Stimulated activated naive CD8-positive, alpha-beta T cell treated with anti-CD3 and anti-CD28 coated beads, Interleukin-15, amount 100 ng/mL, for 72 hours (primary cell): ENCODE measurements at regions not wholly inside any gene's neighbourhood (a gene's known extent, or its start where the extent isn't known, plus 50 kb on each side); places are given as distances from the start of the nearest gene placed in this dataset.

Experiments
- ATAC-seq: fragments of 150-1000 bp; cut with Tn5 transposase; 2 replicates; pipeline ENCODE4 v1.10.0; 2021; ENCODE audit warnings: mild to moderate bottlenecking, moderate library complexity
- DNase-seq, 2 donors: peaks; one replicate each; pipeline ENCODE4 v3.0.0; 2021 to 2022
- H3K27ac Mint-ChIP-seq, 2 donors: one replicate each; pipeline ENCODE4 v1.8.0; 2022; ENCODE audit warnings: mild to moderate bottlenecking in 2 of 2, mixed read lengths in 2 of 2, moderate library complexity in 2 of 2
- H3K27me3 Mint-ChIP-seq: one replicate; pipeline ENCODE4 v1.8.0; 2022; ENCODE audit warnings: mixed read lengths
- H3K4me1 Mint-ChIP-seq: one replicate; pipeline ENCODE4 v1.8.0; 2022; ENCODE audit warnings: mild to moderate bottlenecking, mixed read lengths
- H3K4me3 Mint-ChIP-seq, 2 donors: one replicate each; pipeline ENCODE4 v1.8.0; 2022; ENCODE audit warnings: mild to moderate bottlenecking in 2 of 2, mixed read lengths in 2 of 2, moderate library complexity in 1 of 2
- H3K9me3 Mint-ChIP-seq, 2 donors: one replicate each; pipeline ENCODE4 v1.8.0; 2022; ENCODE audit warnings: mixed read lengths in 2 of 2

DNA sequence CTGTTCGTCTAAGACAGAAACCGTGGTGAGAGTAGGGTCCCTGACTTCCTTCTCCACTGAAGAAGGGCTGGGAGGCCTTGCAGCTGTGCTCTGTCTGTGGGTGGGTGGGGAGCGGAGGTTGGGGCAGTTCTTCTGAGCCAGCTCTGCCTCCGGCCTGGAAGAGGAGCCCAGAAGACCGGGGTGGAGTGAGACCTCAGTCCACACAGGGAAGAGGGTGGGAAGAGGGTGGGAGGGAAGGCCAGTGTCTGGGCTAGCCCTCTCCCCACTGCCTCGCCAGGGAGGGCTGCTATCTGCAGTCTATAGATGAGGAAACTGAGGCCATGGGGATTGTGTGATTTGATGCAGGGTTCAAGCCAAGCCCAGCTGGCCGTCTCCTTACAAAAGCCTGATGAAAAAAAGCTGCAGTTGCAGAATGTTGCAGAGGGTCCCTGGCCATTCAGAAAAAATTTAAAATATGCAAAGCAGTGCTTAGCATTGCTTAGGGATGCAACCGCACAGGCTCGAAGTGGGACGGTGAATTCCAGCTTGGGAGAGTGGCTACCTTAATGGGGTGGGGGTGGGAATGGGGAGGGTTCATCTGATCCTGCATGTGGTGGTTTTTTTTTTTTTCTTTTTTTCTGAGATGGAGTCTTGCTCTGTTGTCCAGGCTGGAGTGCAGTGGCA is 181.6 kb upstream of the HS6ST1 start:
- H3K4me3 Mint-ChIP-seq = no peak overlapping the region
- no peaks in the 10 kb centered on the region for H3K9me3 Mint-ChIP-seq
- DNase-seq = peak in 1 of 2 donors; percentile 4
- ATAC-seq = no peak
- no peaks in the 10 kb centered on the region for H3K4me1 Mint-ChIP-seq
- peaks cover 5% of the 10 kb centered on the region for H3K27me3 Mint-ChIP-seq
- no peak overlapping the region for H3K27ac Mint-ChIP-seq

DNA sequence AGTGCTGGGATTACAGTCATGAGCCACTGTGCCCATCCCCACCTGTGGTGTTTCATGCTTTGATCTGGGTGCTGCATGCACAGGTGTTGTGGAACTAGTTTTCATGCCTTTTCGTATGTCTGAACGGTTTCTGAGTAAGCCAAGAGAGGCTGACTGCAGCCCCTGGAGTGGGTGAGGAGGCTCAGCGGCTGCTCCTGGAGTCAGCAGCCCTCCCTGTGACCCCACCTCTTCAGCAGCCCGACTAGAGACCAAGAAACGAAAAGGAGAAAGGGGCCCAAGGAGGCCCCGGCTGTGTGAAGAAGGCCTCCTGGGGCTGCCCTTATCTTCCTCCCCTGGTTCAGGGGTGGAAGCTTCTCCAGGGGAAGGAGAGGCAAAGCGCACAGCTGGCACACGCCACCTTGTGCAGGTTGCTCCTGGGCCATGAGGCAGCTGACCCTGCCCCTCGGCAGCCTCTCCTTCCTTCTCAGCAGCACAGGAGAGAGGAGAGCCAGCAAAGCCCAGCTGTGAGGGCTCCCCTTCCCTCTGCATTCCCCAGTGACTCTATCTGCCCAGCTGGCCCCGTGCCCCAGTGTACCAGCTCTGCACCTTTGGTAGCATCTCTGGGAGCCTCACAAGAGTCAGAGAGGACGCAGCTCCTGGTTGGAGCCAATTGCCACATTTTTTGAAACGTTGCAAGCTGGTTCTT is 182.5 kb upstream of the HS6ST1 start:
- DNase-seq (peak in 1 of 2 donors; percentile 2), ATAC-seq (peak; percentile 3)
- peaks cover 5% of the 10 kb centered on the region for H3K27me3 Mint-ChIP-seq
- no peak overlapping the region for H3K4me3 Mint-ChIP-seq
- peak overlapping the region in 1 of 2 donors; percentile 79 for H3K27ac Mint-ChIP-seq
- H3K9me3 Mint-ChIP-seq = no peaks in the 10 kb centered on the region
- H3K4me1 Mint-ChIP-seq = no peaks in the 10 kb centered on the region

DNA sequence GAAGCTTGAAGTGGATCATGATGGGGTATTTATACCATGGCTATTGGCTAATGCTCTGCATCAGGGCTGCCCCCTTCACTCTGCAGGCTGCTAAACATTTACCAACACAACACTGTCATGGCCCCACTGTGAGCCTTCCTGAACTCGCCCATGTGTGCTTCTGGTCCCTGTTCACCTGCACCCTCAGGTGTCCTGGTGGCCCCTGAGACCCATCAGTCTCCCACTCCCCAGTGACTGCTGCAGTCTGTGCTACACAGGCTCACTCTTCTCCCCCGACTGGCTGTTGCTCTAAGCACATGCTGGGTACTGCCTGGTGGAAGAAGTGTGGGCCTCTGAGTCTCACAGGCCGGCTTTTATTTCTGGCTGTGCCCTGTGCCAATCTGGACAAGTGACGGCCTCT is 183.0 kb upstream of the HS6ST1 start:
- ATAC-seq (no peak), DNase-seq (peak in 1 of 2 donors; percentile 5)
- Mint-ChIP-seq H3K9me3 (no peaks in the 10 kb centered on the region), H3K4me1 (no peaks in the 10 kb centered on the region), H3K4me3 (no peak overlapping the region), H3K27me3 (peaks cover 11% of the 10 kb centered on the region), H3K27ac (no peak overlapping the region)

DNA sequence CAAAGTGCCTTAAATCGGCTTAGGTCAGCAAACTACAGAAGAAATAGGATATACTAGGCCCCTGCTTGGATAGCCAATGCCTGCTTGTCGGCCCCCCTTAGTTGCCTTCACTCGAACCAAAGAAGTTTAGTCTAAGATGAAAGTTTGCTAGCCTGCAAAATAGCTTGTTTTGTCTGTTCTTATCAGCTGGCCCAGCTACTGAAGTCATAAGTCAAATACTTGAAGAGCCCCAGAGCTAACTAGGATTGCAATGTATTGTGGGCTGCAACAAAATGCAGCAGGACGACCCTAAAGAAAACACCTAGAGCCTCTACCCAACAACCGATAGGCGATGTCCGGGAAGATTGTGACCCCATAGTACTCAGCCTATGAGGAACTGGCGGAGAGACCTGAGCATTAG is 183.5 kb upstream of the HS6ST1 start:
- Mint-ChIP-seq H3K4me3 (no peak overlapping the region), H3K27me3 (peaks cover 13% of the 10 kb centered on the region), H3K9me3 (no peaks in the 10 kb centered on the region), H3K4me1 (no peaks in the 10 kb centered on the region), H3K27ac (no peak overlapping the region)
- DNase-seq (no peak), ATAC-seq (no peak)

DNA sequence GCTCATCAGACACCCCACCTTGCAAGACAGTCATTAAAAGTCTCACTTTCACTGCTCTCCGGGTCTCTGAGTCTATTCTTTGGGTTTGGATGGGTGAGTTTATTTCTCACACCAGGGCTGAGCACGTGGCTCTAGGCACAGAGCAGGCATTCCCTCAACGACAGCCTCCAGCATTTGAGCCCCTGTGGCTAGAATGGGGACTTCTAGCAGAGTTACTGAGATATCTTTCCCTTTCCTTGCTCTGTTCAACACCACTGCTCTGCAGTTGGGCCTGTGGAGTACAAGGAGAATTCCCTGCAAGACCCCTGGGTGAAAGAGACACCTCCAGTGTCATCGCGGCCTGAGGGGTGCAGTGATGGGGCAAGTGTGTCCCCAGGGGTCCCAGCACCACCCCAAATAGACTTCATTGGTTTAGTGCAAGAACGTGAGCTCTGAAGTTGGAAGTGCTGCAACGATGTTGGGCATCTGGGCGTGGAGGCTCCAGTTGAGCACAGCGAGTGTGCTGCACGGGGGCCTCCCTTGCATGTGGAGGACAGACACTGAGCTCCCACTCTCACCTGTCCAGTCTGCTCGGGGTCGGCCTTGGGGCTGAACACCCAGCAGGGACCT is 184.1 kb upstream of the HS6ST1 start:
- Mint-ChIP-seq H3K4me3 (no peak overlapping the region), H3K27me3 (peaks cover 13% of the 10 kb centered on the region), H3K4me1 (no peaks in the 10 kb centered on the region), H3K27ac (no peak overlapping the region), H3K9me3 (no peaks in the 10 kb centered on the region)
- ATAC-seq = no peak
- DNase-seq = no peak

DNA sequence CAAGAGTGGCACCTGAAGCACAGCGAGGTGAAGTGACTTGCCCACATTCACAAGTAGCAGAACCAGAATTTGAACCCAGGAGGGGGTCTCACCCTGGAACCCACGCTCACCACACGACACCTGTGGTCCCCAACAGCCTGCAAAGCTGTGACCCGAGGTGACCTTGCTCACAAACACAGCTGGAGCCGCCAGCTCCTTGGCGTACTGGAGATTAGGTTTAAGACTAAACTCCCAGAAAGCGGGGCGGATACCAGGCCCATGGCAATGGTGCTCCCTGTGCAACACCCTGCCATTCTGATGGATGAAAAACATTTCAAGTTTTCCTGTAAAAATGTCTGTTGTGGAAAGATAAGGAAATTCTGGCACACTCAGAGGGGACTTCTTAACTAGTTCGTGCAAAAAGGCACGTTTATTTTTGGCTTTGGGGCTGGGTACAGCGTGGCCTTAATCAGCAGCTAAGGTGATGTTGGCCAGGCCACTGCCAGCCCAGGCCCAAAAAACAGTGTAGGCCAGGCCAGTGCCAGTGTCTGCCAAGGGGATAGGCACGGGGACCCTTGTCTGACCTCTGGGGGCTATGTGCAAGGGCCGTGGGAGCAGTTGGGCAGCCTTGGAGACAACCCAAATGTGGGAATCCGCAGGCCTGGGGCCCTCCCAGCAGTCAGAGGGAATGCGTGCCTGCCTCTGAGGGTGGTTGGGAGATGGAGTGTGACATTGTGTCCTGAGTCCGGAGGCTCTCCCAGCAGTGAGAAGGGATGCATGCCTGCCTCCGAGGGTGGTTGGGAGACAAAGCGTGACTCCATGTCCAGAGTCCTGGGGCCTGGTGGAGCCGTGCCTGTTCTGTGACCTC is 185.0 kb upstream of the HS6ST1 start:
- no peak overlapping the region for H3K27ac Mint-ChIP-seq
- ATAC-seq (no peak), DNase-seq (no peak)
- peaks cover 13% of the 10 kb centered on the region for H3K27me3 Mint-ChIP-seq
- no peak overlapping the region for H3K4me3 Mint-ChIP-seq
- H3K4me1 Mint-ChIP-seq = no peaks in the 10 kb centered on the region
- no peaks in the 10 kb centered on the region for H3K9me3 Mint-ChIP-seq

DNA sequence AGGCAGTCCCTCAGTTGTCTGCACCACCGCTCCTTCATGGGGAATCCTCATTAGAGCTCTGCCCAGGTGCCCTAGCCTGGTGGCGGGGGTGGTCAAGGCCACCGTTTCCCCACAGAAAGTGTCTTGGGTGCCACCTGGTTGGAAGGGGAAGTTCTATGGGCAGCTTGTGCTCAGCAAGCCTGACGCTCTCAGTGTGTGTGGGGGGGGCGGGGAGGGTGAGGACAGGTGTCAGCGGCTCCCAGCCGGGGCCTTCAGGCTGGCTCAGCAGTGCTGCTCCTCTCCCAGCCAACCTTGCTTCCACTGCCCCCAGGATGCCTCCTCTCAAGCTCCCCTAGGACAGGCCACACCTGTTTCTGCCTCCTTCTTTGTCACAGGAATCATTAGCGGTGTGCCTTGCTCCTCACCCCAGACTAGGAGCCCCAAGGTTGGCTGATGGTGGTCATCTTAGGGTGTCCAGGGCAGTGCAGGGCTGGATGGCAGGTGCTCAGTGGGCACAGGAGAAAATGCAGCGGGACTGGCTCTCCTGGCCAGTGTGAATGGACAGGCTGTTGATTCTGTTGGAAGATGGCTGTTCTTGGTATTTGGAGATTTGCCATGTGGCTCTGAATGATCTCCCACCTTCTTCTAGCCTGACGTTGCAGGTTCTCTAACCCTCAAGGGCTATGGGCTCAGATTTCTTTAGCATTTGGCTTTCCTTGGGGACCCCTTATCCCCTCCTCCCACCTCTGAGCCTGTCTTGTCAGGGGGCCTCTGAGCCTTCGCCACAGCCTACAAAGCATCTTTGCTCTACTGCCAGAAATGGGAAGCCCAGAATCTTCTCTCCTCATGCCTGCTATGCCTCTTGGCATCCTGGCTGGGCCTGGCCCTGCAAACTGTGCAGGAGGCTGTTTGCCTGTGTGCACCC is 185.8 kb upstream of the HS6ST1 start:
- no peak for ATAC-seq
- H3K27ac Mint-ChIP-seq = peak overlapping the region in 1 of 2 donors; percentile 95
- no peak for DNase-seq
- no peaks in the 10 kb centered on the region for H3K9me3 Mint-ChIP-seq
- H3K4me1 Mint-ChIP-seq = no peaks in the 10 kb centered on the region
- peaks cover 10% of the 10 kb centered on the region for H3K27me3 Mint-ChIP-seq
- no peak overlapping the region for H3K4me3 Mint-ChIP-seq

DNA sequence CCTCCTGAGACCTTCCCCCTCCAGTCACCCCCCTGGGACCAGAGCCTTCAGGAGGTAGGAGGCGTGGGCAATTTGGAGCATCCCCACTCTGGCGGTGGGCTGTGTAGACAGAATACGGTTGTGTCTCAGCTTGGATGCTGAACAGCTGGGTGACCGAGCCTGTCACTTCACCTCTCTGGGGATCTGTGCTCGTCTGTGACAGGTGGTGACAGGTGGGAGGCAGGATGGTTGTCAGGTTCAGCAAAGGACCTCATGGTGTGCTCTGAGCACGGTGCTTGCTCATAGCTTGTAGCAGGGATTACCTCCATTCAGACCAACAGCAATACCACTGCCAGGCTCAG is 186.5 kb upstream of the HS6ST1 start:
- H3K9me3 Mint-ChIP-seq = no peaks in the 10 kb centered on the region
- no peak for ATAC-seq

DNA sequence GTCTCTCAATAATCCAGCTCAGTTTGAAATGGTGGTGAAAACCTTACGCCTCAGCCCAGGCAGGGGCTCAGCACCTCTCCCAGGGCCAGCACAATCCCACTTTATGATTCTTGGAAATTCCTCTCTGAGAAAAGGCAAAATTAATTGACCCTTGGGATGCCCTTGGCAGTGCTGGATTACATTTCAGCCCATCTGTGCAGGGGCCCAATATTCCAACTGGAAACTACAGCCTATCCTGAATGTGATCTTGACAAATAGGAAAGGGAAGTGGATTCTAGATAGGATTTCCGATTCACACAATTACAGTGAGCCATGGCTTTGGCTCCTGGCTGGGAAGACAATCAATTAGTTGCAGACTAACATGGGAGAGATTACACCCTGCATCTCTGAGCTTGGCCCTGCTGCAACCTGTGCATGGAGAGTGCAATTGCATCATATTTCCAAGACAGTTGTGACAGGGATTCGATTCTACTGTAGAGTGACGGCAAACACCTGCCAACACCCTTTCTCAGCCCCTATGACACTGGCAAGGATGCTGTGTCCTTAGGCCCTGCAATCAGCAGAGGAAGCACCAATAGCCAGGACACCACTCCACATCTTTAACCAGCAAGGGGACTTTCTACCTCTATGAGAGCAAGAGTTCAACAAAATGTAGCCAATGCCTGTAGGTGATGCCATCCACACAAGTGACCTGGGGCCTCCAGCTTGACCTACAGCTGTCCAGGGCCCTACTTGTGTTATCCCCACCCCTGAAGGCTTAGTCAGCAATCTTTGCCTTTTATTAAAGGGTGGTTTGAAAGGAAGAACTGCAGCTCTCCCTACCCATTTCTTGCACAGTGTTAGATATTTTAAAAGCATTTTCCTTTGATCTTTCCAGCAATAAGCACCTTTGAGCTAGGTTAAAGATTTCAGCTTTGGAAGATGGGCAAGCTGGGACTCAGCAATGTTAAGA is 187.2 kb upstream of the HS6ST1 start:
- ATAC-seq = no peak
- Mint-ChIP-seq H3K4me3 (no peak overlapping the region), H3K4me1 (no peaks in the 10 kb centered on the region), H3K27ac (no peak overlapping the region), H3K9me3 (no peaks in the 10 kb centered on the region), H3K27me3 (peaks cover 8% of the 10 kb centered on the region)
- DNase-seq = no peak

More for the DNA sequence above, 186.5 kb upstream of the HS6ST1 start:
- Mint-ChIP-seq H3K4me3 (no peak overlapping the region), H3K4me1 (no peaks in the 10 kb centered on the region), H3K27ac (peak overlapping the region in 1 of 2 donors; percentile 95), H3K27me3 (peaks cover 8% of the 10 kb centered on the region)
- no peak for DNase-seq

DNA sequence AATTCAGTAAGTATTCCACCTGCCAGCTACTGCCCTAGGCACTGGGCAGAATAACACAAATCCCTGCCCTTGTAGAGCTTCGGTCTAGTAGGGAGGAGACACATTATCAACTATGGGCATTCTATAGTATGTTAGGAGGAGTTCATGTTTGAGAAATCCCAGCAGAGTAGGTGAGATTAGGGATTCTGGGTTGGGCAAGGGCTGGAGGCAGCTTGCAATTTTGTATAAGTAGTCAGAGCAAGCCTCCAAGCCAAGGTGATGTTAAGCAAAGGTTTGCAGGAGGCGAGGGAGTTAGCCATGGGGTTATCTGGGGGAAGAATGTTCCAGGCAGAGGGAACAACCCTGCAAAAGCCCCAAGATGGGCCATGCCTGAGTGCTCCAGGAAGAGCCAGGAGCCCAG is 187.9 kb upstream of the HS6ST1 start:
- H3K27ac Mint-ChIP-seq = no peak overlapping the region
- H3K4me3 Mint-ChIP-seq = no peak overlapping the region
- H3K27me3 Mint-ChIP-seq = peaks cover 8% of the 10 kb centered on the region
- no peaks in the 10 kb centered on the region for H3K4me1 Mint-ChIP-seq
- no peaks in the 10 kb centered on the region for H3K9me3 Mint-ChIP-seq
- DNase-seq (no peak), ATAC-seq (no peak)

DNA sequence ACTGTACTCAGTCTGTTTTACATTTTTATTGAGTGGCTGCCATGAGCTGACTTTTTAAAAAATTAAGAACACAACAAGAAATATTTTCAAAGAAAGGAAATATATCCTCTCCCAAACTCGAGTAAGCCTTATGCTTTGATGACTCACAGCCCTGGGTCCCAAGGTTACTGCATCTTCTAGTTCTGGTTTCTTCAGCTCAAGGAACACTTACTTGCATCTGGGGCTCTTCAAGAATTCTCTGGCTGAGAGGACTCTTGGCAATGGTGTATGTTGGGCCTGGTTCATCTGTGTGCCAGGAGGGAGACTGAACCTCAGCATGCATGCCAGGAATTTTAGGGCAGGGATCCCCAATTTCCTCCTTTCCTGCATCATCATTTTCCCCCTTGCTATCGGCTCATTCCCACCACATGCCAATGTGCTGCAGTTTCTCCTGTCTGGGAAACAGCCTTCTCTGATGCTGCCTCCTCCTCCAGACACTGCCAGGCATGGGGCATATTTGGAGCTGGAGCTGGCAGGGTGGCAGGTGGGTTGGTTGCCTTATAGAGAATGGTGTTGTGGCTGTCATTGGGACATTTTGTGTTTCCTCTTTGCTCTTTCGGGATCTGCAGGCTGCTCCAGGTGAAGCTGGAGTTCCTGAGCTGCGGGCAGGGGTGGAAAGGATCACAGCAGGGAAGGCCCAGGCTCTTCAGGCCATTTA is 192.2 kb upstream of the HS6ST1 start:
- Mint-ChIP-seq H3K4me1 (peaks cover 6% of the 10 kb centered on the region), H3K9me3 (no peaks in the 10 kb centered on the region), H3K27ac (peak overlapping the region in 1 of 2 donors; percentile 17), H3K27me3 (peaks cover 8% of the 10 kb centered on the region), H3K4me3 (no peak overlapping the region)
- DNase-seq (no peak), ATAC-seq (no peak)

DNA sequence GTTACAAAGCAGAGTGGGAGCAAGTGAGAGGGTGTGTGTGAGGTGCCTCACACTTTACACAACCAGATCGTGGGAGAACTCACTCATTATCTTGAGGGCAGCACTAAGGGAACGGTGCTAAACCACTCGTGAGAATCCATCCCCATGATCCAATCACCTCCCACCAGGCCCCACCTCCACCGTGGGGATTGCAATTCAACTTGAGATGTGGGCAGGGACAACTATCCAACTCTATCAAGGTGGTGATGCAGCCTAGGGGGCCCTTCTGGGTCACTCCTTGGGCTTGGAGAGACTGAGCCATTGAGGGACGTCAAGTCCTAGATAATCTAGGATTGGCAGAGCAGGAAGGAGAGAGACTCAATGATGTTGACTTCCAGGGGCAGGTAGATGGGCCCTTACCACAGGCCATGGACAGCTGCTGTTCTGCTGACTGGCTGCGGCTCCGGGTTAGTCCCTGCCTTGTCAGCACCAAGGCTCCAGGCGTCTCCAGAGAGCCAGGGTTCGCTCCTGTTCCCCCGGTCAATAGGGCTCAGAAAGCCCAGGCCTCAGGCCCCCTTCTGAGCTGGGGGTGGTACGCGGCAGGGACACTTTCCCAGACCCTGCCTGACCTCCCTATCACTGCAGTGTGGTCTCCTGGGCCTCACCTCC is 193.2 kb upstream of the HS6ST1 start:
- Mint-ChIP-seq H3K27ac (no peak overlapping the region), H3K9me3 (no peaks in the 10 kb centered on the region)

DNA sequence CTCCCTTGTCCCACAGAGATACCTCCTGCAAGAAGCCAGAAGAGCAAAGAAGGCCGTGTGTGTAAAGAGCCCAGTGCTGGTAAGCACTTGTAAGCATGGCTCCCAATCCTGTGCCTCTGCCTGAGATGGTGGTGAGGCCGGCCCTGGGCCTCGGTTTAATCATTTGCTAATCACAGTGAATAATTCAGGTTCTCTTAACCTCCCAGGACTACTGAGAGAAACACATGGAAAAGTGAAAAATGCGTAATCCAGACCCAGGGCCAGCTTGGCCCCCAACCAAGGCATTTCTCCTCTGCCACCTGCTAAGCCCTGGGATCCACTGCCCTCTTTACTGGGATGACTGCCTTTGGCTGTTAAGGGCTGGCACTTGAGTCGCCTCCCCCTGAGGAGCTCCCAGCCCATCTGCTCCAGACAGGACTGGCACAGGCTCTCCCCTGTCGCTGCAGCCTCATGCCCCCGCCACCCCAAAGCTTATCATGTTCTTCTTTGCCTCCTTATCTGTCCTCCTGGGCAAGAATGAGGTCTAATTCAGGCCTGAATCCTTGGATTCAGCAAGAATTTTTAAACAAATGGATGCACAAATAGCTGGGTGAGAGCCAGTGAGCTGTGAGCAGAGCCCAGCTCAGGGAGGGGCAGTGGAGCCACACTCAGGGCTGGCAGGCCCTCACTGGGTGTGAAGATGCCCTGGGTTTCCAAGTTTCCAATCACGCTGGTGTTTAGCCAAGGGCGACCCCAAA is 193.9 kb upstream of the HS6ST1 start:
- ATAC-seq (no peak), DNase-seq (no peak)
- no peak overlapping the region for H3K4me3 Mint-ChIP-seq
- H3K27me3 Mint-ChIP-seq = no peaks in the 10 kb centered on the region
- H3K9me3 Mint-ChIP-seq = no peaks in the 10 kb centered on the region
- H3K4me1 Mint-ChIP-seq = peaks cover 6% of the 10 kb centered on the region
- H3K27ac Mint-ChIP-seq = no peak overlapping the region

More for the DNA sequence above, 193.2 kb upstream of the HS6ST1 start:
- H3K27me3 Mint-ChIP-seq = peaks cover under 1% of the 10 kb centered on the region
- peaks cover 6% of the 10 kb centered on the region for H3K4me1 Mint-ChIP-seq
- ATAC-seq = peak; percentile 8
- no peak overlapping the region for H3K4me3 Mint-ChIP-seq
- no peak for DNase-seq
